GM18519 (cell line): ENCODE measurements at regions not wholly inside any gene's neighbourhood (a gene's known extent, or its start where the extent isn't known, plus 50 kb on each side); places are given as distances from the start of the nearest gene placed in this dataset.

Experiments used
- ATAC-seq: cut with Tn5 transposase; IDR thresholded peaks from one replicate; pipeline ENCODE4 v1.9.1; 2021; ENCODE audit warnings: mild to moderate bottlenecking, moderate library complexity; ENCODE audit not compliant: unreplicated experiment, low FRiP score

- no peak for ATAC-seq
Observed at GRCh38 chr2:22719396-22719795, 665.6 kb upstream of the KLHL29 start.

DNA sequence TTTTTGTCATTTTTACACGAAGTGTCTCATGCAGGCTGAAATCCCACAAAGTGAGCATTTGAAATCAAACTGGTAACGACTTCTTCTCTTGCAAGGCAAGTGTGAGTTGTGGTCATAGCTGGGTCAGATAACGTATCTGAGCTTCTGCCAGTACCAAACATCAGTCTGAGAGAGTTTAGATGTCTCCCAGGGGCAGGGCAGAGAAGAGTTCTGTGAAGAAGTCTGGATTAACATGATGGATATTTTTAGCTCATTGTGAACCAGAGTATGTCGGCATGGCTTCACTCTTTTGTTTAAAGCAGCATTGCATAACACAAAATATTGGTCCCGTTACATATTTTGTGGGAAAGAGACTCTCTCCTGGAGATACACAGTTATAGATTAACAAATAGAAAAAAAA lies 655.5 kb upstream of the KLHL29 start:
- ATAC-seq = no peak

DNA sequence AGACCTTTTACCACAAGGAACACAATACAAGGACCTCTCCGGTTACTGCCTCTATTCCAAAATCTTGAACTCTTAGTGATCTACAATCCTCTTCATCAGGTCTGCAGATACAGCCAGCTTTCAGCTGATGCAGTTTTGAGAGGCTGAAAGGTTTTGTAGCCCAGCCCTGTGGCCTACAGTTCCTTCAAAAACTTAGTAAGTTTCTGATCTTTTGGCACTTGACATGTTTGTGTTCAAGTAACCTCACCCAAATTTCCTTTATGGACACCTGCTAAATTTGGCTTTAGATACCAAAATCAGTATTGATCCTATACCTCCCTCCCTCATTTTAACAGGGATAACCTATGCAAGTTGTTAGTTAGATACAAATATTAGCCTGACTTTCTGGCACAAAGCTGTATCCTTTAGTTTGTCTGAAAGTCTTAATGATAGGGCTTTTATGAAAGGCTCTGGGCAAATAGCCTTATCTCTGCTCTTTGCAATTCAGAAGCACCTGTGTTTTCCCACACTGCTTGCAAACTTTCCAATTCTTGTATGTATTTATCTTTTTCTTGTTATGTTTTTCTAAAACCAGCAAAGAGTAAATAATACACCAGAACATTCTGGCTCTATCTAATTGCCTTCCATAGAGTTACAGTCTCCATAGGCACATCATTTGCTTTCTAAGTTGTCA lies 650.5 kb upstream of the KLHL29 start:
- ATAC-seq = no peak

DNA sequence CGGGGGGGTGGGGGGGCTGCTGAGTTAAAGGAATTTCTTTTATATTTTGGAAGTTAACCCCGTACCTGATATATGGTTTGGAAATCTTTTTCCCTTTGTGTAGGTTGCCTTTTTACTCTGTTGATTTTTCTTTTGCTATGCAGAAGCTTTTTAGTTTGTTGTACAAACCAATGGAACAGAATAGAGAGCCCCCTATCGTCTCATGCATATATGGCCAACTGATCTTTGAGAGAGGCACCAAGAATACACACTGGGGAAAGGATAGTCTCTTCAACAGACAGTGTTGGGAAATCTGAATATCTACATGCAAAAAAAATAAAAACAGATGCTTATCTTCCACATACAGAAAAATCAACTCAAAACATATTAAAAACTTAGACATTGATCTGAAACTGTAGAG lies 647.8 kb upstream of the KLHL29 start:
- no peak for ATAC-seq

DNA sequence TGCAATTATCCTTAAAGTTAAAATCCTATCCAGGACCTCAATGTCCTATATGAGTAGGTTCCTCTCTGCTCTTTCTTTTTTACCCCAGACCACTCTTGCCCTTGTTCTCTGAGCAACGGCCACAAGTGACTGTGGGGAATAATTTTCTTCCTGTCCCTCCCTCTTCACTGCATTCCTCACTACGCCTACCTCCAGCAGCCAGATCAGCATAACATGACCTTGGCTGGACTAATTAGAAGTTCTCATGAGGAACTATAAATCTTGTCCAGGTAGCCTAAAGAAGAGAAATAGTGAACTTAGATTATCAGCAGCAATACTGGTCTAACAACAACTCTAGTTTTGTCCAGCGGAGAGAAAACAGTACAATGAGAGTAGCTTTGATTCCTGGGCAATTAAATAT lies 643.8 kb upstream of the KLHL29 start:
- ATAC-seq = no peak

DNA sequence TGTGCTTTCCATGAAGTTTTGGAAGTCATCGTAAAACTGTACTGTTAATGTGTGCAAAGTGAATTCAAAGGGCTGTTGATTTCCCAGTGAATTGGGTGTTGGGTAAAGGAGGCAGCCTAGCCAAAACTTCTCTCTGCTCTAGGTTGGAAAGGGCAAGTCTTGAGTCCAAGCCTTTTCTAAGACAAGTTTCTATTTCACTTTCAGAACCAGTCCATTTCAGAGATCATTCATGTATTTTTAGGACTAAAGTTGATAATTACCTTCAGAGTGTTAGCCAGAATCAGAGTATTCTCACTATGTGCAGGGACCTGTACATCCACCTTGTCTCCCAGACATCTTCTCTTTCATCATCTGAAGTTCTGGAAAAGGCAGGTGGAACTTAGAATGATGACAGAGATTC lies 636.1 kb upstream of the KLHL29 start:
- ATAC-seq = no peak

DNA sequence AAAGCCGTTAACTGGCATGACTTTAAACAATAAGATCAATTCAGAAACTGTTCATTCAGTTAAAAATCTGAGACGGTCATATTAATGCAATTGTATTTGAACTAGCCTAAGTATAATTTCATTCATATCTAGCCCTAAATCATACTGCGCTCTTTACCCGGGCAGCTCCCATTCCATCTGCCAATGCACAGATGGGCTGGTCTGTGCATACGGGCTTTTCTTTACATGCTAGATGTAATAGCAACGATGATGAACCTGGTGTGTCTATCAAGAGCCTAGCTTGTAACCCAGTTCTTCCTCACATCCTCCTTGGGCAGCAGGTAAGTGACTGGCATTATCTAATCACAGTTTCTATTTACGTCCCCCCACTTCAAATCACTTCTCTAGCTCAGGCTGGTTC lies 631.5 kb upstream of the KLHL29 start:
- ATAC-seq = no peak

GRCh38 chr2:22756276-22757043 lies 628.5 kb upstream of the KLHL29 start:
- ATAC-seq = no peak

DNA sequence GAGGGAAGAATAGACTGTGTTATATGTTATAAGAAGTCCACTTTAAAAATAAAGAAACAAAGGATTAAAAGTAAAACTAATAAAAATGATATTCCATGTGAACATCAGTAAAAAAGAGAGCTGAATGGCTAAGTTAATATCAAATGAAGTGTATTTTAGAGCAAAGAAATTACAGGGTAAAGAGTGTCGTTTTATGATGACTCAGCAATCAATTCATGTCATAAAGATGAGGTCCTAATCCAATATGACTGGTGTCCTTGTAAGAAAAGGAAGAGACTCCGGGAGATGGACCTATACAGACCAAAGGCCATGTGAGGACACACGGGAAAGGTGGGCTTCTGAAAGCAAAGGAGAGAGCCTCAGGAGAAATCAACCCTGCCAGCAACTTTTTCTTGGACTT lies 615.5 kb upstream of the KLHL29 start:
- ATAC-seq = no peak

DNA sequence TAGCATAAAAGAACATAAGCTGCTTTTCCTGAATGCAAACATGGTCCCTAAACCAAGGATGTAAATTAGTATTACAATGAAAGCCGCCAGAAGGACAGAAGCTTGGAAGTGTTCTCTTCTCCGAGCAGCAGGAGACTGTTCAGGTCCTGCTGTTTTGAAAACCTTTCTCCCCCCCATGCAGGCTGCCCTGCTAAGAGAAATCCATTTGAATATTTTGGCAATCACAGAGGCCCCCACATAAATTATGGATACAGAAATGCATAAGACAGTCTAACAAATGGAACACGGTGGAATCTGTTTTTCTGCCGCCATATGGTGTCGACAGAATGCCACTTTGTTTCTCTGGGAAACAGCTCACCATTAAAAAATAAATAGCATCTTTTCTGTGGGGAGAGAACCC lies 600.4 kb upstream of the KLHL29 start:
- ATAC-seq = no peak

- ATAC-seq = no peak
Observed at GRCh38 chr2:22786817-22787216, 598.2 kb upstream of the KLHL29 start.

DNA sequence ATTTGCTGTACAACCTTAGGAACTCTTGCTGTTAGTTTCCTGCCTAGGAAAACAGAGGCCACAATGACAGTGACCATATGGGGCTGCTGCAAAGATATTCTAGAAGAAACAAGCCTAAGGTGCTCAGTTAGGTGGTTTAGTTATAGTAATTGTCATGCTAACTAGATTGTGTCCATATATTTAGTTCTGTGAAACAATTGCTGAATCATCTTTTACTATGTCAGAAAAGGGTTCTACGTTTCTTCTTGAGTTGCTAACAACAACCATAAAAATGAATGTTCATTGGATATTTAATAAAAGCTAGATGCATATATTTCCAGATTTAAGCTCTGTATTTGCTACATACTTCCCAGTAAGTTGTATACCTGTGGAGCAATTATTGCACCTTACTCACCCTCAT lies 597.2 kb upstream of the KLHL29 start:
- no peak for ATAC-seq

DNA sequence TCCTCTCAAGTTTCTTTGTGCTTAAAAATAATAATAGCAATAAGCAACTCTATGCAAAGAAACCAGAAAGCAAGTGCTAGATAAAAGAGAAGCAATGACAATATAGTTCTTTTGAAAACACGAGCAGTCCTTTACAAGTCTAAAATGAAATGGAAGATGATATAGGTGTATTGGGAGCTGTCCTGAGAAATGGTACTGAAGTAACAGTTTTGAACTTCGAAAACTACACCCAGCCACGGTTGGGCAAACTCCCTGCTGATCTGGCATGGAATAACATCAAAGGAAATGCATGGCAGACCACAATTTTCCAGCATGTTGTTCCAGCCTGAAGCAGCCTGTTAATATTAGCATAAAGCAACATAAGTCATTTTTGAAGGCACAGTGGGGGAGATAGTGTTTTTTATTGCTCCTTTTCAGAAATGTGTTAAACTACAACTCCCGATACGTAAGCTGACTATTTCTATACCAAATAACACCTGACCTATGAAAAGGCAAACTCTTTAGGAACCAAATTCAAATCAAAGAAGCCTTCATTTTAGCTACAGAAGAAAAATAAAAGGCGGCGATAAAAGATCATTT lies 596.1 kb upstream of the KLHL29 start:
- no peak for ATAC-seq

DNA sequence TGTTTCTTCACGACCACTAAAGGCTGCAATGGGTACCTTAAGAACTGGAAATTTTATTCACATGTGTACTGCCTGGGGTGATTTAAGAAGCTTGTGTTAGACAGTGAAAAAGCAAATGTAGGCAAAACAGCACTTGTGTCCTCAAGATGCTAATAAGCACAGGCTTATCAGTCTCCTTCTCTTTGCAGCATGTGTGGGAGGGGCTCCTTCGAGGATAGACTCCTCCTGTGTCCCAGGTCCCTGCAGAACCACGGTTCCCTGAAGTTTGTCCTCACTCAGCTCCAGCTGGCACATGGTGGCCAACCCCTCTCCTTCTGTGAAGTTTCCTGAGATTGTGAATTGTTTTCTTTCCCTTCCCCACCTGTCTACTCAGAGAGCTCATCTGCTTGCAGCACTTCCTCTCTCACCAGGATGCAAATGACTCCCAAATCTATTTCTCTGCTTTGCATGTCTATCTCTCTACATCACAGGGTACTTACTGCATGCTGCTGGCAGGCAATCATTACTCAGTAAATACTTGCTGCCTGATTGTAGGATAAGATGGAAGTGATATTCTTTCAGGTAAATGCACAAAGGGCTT lies 589.6 kb upstream of the KLHL29 start:
- no peak for ATAC-seq

DNA sequence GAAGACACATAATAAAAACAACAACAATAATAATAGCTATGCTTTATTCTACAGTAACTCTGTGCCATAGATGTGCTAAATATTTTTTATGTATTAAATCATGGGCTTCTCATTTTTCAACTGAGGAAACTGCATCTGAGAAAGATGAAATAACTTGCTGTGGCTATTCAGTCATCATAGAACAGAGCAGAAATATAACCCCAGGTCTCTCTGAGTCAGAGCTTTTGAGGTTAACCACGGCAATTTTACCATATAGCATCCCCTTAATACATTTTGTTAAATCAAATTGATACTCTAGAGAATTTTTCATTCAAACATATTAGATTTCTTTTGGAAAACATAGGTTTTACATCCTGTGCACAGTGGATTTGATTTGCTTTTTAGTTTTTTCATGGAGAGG lies 586.6 kb upstream of the KLHL29 start:
- ATAC-seq = no peak

GRCh38 chr2:22800412-22800811 lies 584.6 kb upstream of the KLHL29 start:
- no peak for ATAC-seq

DNA sequence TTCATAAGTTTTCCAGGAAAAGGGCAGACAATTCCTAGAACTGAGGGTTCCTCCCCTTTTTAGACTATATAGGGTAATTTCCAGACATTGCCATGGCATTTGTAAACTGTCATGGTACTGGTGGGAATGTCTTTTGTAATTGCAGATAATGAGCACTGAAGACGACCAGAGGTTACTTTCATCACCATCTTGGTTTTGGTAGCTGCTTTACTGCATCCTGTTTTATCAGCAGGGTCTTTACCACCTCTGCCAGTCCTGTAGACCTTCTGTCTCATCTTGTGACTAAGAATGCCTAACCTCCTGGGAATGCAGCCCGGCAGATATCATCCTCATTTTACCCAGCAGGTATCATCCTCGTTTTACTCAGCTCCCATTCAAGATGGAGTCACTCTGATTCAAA lies 583.9 kb upstream of the KLHL29 start:
- no peak for ATAC-seq

DNA sequence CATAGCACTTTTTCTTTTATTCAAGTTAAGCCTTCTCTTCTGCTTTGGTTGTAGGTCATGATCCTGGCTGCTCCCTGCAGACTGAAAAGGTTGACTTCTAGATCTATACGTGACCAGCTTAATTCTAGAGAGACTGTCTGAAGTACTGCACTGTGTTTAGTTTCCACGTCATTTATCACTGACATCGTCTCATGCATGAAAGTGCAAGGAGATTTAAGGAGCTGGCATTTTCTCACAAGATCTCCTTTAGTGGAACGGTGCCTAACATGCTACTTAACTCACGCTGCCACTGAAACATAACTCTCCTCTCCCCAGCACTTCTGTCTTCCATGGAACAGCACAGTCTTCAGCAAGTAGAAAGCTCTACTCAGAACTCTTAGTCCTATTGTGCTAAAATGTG lies 583.0 kb upstream of the KLHL29 start:
- ATAC-seq = no peak

GRCh38 chr2:22807872-22808271 lies 577.1 kb upstream of the KLHL29 start:
- ATAC-seq = no peak

- ATAC-seq = no peak
Observed at GRCh38 chr2:22810602-22811001, 574.4 kb upstream of the KLHL29 start.

DNA sequence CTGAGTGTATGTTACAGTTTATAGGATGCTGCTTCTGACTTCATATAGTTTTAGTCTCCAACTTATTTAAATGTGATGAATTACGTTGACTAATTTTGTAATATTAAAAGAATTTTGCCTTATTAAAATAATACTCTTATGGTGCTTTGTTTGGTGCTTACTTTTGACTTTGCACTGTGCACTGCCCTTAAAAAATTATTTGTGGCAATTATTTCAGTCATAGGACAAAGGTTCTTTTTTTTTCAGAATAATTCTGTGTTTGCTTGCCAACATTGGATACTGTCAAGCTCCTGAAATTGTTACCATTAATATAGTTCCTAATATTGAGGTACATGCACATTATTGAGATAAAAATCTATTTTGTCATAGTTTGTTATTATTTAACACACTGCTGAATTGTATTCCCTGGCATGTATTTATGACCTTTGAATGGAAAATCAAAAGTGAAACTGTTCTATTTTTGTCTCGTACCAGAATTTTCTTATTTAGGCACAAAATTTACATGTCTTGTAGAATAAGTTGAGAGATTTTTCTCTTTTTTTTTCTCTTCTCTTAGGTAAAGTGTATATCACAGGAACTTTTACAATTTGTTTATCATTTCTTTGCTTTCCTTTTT lies 572.8 kb upstream of the KLHL29 start:
- no peak for ATAC-seq
